HT-29 (cell line): ENCODE measurements at regions not wholly inside any gene's neighbourhood (a gene's known extent, or its start where the extent isn't known, plus 50 kb on each side); places are given as distances from the start of the nearest gene placed in this dataset.
"Not testable (repeated sequence)": the region's sequence is repeated elsewhere in the genome, so short reads cannot be mapped to it uniquely, and the experiment has no call there.

Source experiments
- DNase-seq: peaks from one replicate; pipeline ENCODE4 v3.0.0-alpha.2; 2015; ENCODE audit warnings: low spot score

GRCh38 chr7:45267262-45267661, 109.7 kb downstream of the RAMP3 start:
- no peak for DNase-seq

- DNase-seq = no peak
Observed at GRCh38 chr7:45268013-45268412, 110.4 kb downstream of the RAMP3 start.

- DNase-seq = no peak
Observed at GRCh38 chr7:45269192-45269591, 111.6 kb downstream of the RAMP3 start.

GRCh38 chr7:45278763-45279398, 121.3 kb downstream of the RAMP3 start:
- DNase-seq = no peak

- not testable (repeated sequence) for DNase-seq
Observed at GRCh38 chr7:45289611-45290010, 132.0 kb downstream of the RAMP3 start.

- DNase-seq = no peak
Observed at GRCh38 chr7:45290880-45291279, 133.3 kb downstream of the RAMP3 start.

- DNase-seq = no peak
Observed at GRCh38 chr7:45292481-45292880, 134.9 kb downstream of the RAMP3 start.

- DNase-seq = no peak
Observed at GRCh38 chr7:45293295-45293942, 135.8 kb downstream of the RAMP3 start.

- DNase-seq = no peak
Observed at GRCh38 chr7:45294559-45294958, 137.0 kb downstream of the RAMP3 start.

- no peak for DNase-seq
Observed at GRCh38 chr7:45295222-45295621, 137.6 kb downstream of the RAMP3 start.

GRCh38 chr7:45296748-45297147, 139.2 kb downstream of the RAMP3 start:
- no peak for DNase-seq

GRCh38 chr7:45306752-45307305, 149.2 kb downstream of the RAMP3 start:
- DNase-seq = no peak

GRCh38 chr7:45311597-45311996, 154.0 kb downstream of the RAMP3 start:
- no peak for DNase-seq

GRCh38 chr7:45315512-45315911, 157.9 kb downstream of the RAMP3 start:
- not testable (repeated sequence) for DNase-seq

- no peak for DNase-seq
Observed at GRCh38 chr7:45324683-45325237, 167.2 kb downstream of the RAMP3 start.

GRCh38 chr7:45325378-45325777, 167.8 kb downstream of the RAMP3 start:
- no peak for DNase-seq

GRCh38 chr7:45328403-45328981, 170.9 kb downstream of the RAMP3 start:
- no peak for DNase-seq

- DNase-seq = no peak
Observed at GRCh38 chr7:45331563-45331962, 174.0 kb downstream of the RAMP3 start.

- not testable (repeated sequence) for DNase-seq
Observed at GRCh38 chr7:45335024-45335423, 177.4 kb downstream of the RAMP3 start.

GRCh38 chr7:45342236-45342635, 184.6 kb downstream of the RAMP3 start:
- no peak for DNase-seq

- no peak for DNase-seq
Observed at GRCh38 chr7:45343746-45344145, 186.2 kb downstream of the RAMP3 start.

GRCh38 chr7:45347804-45348203, 190.2 kb downstream of the RAMP3 start:
- no peak for DNase-seq

- DNase-seq = no peak
Observed at GRCh38 chr7:45349090-45349489, 191.5 kb downstream of the RAMP3 start.
